Hindlimb muscle (tissue), 1 donor: ENCODE measurements at regions not wholly inside any gene's neighbourhood (a gene's known extent, or its start where the extent isn't known, plus 50 kb on each side); places are given as distances from the start of the nearest gene placed in this dataset.
A peak's percentile ranks its signal among the peaks of the same experiment; 100 is the strongest.
"Not testable (repeated sequence)": the region's sequence is repeated elsewhere in the genome, so short reads cannot be mapped to it uniquely, and the experiment has no call there.

ENCODE experiments used
- DNase-seq: peaks from one replicate; pipeline ENCODE4 v3.0.0-alpha.2; 2013

- no peak for DNase-seq
These were observed 117.4 kb upstream of the DNAJC10 start for GRCh38 chr2:182598626-182599025.

- DNase-seq: no peak
These were observed 110.9 kb upstream of the DNAJC10 start for GRCh38 chr2:182605166-182605565.

GRCh38 chr2:182606728-182607681 lies 109.1 kb upstream of the DNAJC10 start:
- DNase-seq: no peak

DNA sequence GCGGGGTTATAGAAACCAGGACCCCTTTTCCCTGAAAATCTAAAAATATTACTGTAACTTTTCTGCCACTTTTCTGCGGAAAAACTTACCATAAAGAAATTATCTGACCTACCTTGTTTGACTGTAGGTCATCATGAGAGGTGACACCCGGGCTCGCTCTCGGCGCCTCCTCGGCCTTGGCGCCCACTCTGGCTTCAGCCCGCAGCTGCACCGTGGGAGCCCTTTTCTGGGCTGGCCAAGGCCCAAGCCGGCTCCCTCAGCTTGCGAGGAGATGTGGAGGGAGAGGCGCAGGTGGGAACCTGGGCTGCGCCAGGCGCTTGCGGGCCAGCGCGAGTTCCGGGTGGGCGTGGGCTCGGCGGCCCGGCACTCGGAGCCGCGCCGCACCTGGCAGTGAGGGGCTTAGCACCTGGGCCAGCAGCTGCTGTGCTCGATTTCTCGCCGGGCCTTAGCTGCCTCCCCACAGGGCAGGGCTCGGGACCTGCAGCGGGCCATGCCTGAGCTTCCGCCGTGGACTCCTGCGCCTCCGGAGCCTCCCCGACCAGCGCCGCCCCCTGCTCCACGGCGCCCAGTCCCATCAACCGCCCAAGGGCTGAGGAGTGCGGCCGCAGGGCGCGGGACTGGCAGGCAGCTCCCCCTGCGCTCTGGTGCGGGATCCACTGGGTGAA lies 107.7 kb upstream of the DNAJC10 start:
- no peak for DNase-seq

GRCh38 chr2:182609005-182609404 lies 107.1 kb upstream of the DNAJC10 start:
- DNase-seq: not testable (repeated sequence)

DNA sequence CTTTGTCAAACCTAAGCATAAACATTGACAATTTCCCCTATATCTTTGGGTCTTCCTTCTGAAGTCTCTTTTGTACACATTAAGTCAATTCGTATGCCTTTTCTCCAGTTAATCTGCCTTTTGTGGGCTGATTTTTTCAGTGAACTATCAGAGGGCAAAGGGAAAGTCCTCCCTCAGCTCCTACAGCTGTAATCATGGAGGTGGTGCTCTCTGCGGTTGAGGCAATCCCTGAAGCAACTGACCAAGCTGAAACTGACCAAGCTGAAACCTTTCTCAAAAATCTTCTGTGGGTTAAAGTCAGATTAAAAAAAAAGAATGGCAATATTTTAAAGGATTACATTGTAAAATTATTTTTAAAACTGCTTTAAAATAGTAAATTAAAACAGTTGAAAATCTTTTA lies 105.8 kb upstream of the DNAJC10 start:
- no peak for DNase-seq

- no peak for DNase-seq
These were observed 105.0 kb upstream of the DNAJC10 start for GRCh38 chr2:182611009-182611408.

- DNase-seq: no peak
These were observed 101.0 kb upstream of the DNAJC10 start for GRCh38 chr2:182615036-182615435.

GRCh38 chr2:182616471-182617393 lies 99.3 kb upstream of the DNAJC10 start:
- no peak for DNase-seq

- DNase-seq: no peak
These were observed 97.4 kb upstream of the DNAJC10 start for GRCh38 chr2:182618672-182619079.

DNA sequence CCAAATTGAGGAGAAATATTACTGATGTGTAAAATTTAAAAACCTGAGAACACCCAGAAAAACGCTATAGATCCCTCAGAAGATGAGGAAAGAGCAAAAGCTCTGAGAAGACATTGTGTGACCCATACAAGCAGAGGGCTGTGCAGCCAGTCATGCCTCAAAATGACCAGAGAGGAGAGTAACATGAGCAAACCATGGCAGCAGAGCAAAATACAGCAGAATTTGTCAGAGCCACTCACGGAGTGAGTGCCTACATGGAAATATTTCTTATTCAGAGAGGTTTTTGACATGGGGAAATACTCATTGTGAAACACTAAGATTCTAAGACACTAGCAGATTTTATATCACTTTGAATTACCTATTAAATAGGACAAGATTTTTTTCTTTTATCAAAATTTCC lies 96.8 kb upstream of the DNAJC10 start:
- no peak for DNase-seq

GRCh38 chr2:182621191-182621590 lies 94.9 kb upstream of the DNAJC10 start:
- DNase-seq: no peak

DNA sequence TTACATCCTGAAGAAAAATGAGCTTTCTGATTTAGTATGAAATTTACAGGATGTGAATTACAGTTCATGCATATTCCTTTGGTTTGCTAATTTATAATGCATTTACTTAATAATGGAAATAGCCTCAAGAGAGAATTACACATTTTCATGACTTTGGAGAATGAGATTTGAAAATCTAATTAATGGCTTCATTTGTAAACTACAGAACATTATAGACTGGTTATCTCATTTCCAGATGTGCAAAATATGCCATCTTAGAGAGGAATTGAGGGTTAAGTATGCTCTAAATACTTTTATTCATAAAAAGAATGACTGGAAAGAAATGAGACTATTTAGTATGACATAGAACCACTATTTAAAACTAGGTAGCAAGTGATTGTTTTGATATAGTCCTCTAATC lies 94.2 kb upstream of the DNAJC10 start:
- no peak for DNase-seq

DNA sequence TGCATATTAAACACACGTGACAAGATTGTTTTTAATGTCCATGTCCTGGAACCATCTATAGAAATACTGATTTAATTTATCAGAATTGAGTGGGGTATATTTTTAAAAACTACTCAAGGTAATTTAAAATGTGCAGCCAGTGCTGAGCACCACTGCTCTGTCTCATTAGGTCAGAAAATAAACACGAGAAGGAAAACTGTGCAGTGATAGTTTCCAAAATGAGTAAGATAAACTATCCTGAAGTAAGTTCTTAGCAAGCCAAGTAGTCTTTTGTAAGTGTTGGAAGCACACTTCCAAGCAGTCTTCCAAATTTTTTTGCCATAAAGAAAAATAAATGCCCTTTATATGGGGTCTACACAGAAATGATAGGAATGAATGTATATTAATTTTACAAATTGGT lies 93.8 kb upstream of the DNAJC10 start:
- DNase-seq: no peak

GRCh38 chr2:182625814-182626213 lies 90.2 kb upstream of the DNAJC10 start:
- no peak for DNase-seq

GRCh38 chr2:182628916-182629315 lies 87.1 kb upstream of the DNAJC10 start:
- no peak for DNase-seq

DNA sequence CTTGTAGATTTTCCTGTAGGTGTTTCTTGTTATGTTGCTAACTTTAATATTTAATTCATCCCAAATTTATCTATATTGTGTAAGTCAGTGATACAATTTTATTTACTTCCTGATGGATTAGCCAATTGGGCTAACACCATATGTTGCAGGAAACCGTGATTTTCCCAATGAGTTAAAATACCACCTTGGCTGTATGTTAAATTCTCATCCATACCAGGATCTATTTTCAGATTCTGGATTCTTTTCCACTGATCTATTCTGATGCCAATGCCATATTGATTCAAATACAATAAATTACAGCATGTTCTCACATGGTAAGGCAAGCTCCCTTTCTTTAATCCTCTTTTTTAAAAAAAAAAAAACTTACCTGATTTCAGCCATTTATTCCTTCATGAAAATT lies 85.8 kb upstream of the DNAJC10 start:
- no peak for DNase-seq

- no peak for DNase-seq
These were observed 84.8 kb upstream of the DNAJC10 start for GRCh38 chr2:182631299-182631698.

DNA sequence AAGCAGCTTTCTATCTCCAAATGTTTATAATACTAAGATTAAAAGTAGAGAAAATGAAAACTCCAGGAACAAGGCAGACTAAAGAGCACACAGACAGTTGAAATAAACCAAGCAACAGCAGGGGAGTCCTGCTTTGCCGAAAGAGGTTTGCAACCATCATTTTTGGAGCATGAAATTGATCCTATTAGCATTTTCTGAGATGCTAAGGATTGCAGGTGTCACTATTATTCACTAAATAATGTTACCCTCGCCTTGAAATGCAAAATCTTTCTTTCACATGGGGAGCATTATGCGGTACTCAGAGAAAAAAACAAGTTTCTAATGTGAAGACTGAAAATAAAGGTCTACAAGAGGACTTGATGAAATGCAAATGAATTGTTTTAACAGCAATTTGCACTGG lies 81.7 kb upstream of the DNAJC10 start:
- DNase-seq: no peak

- DNase-seq: no peak
These were observed 79.4 kb upstream of the DNAJC10 start for GRCh38 chr2:182636699-182637098.

GRCh38 chr2:182638667-182639066 lies 77.4 kb upstream of the DNAJC10 start:
- no peak for DNase-seq

DNA sequence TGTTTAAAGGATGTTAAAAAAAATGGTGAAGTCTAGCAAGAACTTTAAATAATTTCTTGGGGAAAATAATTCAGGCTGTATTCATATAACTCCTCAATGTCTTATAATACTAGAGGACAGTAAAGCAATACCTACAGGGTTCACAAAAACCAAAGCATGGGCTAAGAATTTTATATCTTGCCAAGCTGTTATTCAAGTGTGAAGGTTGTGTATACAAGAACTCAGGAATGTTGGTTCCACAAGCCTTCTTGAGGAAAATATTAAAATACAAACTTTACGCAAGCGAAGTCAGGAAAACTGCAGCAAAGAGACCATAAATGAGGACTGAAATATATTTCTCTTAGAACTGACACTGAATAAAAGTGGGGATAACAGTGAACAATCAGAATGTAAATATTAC lies 76.1 kb upstream of the DNAJC10 start:
- no peak for DNase-seq

GRCh38 chr2:182642328-182642727 lies 73.7 kb upstream of the DNAJC10 start:
- DNase-seq: peak; percentile 7
